ENCODE measurements at regions not wholly inside any gene's neighbourhood (a gene's known extent, or its start where the extent isn't known, plus 50 kb on each side); places are given as distances from the start of the nearest gene placed in this dataset.

DNA sequence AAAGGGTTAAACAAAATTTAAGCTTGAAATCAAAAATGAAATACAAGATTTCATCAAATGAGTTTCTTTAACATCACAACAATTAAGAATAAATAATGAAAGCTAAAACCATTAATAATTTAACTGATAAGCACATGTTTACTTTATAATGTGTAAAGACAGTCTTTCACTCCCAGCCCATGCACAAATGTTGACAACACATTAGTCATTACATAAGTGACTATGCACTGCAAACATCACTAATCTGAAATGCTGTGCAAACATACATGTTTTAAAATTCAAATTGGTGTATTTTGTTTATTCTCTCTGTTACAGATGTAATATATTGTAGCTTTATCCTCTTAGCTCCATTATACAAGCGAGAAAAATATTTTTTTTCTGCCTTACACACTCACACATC, 220.6 kb upstream of the CPXCR1 start:
- H3K9me3 Mint-ChIP-seq = peaks cover 0 to 5% of the 10 kb centered on the region in 2 donors
- no peak for ATAC-seq (replicated peaks in 1 of 2)

GRCh38 chrX:88558421-88558820, 188.6 kb upstream of the CPXCR1 start:
- Mint-ChIP-seq H3K4me3 (no peak overlapping the region), H3K9me3 (no peaks in the 10 kb centered on the region), H3K27ac (no peak overlapping the region), H3K36me3 (ENCODE audit: insufficient read depth in 2 of 2) (no peaks in the 10 kb centered on the region), H3K27me3 (ENCODE audit: low read depth) (no peaks in the 10 kb centered on the region), H3K4me1 (ENCODE audit: low read depth) (no peaks in the 10 kb centered on the region)
- ATAC-seq (replicated peaks in 1 of 2) (no peak), DNase-seq (no peak)

More for the DNA sequence above, 220.6 kb upstream of the CPXCR1 start:
- Mint-ChIP-seq H3K4me1 (ENCODE audit: low read depth) (no peaks in the 10 kb centered on the region), H3K4me3 (no peak overlapping the region), H3K27me3 (ENCODE audit: low read depth) (no peaks in the 10 kb centered on the region), H3K27ac (no peak overlapping the region), H3K36me3 (ENCODE audit: insufficient read depth in 2 of 2) (no peaks in the 10 kb centered on the region)
- no peak for DNase-seq

DNA sequence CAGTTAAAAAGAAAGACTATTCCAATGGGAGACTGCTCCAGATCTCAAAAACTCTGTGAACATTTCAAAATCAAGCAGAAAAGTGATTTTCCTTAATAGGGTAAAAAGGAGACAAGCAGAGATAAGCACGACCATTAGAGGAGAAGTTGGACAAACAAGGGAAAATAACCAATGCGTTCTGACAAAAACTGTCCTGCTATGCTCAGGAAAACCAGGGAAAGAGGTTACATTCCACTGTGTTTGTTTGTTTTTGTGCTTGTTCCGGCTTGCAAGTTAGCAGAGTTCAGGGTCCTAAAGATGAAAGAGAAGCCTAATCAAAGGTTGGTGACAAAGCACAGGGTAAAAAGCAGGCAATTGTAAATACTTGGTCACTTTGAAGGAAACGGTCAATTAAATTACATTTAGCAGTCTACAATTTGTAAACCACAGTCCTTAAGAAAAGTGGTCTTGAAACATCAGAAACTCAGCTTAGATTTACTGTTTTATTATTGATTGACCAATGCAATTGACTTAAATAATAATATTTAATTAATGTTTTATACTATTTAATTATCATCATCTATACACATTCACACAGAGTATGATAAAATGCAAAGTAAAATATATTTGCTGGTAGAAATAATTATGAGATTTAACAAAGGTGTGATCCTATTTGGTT, 186.2 kb upstream of the CPXCR1 start:
- H3K4me1 Mint-ChIP-seq (ENCODE audit: low read depth) = no peaks in the 10 kb centered on the region
- no peak overlapping the region for H3K27ac Mint-ChIP-seq
- peaks cover 0 to 2% of the 10 kb centered on the region in 2 donors for H3K9me3 Mint-ChIP-seq
- H3K27me3 Mint-ChIP-seq (ENCODE audit: low read depth) = no peaks in the 10 kb centered on the region
- DNase-seq = no peak
- H3K4me3 Mint-ChIP-seq = no peak overlapping the region
- no peak for ATAC-seq (replicated peaks in 1 of 2)
- H3K36me3 Mint-ChIP-seq (ENCODE audit: insufficient read depth in 2 of 2) = no peaks in the 10 kb centered on the region

GRCh38 chrX:88584283-88584682, 162.7 kb upstream of the CPXCR1 start:
- H3K36me3 Mint-ChIP-seq (ENCODE audit: insufficient read depth in 2 of 2) = peaks cover 0 to 4% of the 10 kb centered on the region in 2 donors
- no peak overlapping the region for H3K4me3 Mint-ChIP-seq
- ATAC-seq (replicated peaks in 1 of 2) (no peak), DNase-seq (no peak)
- H3K27ac Mint-ChIP-seq = no peak overlapping the region
- H3K4me1 Mint-ChIP-seq (ENCODE audit: low read depth) = no peaks in the 10 kb centered on the region
- peaks cover 3 to 13% of the 10 kb centered on the region in 2 donors for H3K9me3 Mint-ChIP-seq
- H3K27me3 Mint-ChIP-seq (ENCODE audit: low read depth) = no peaks in the 10 kb centered on the region

DNA sequence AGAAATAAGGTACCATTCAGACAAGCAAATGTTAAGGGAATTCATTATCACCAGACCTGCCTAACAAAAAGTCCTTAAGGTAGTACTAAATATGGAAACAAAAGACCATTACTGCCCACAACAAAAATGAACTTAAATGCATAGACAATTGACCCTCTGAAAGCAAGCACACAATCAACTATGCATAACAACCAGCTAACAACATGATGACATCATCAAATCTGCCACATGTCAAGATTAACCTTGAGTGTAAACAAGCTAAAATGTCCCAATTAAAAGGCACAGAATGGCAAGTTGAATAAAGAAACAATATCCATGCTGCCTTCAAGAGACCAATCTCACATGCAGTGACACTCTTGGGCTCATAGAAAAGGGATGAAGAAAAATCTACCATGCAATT, 160.7 kb upstream of the CPXCR1 start:
- no peak overlapping the region for H3K4me3 Mint-ChIP-seq
- peaks cover 3 to 9% of the 10 kb centered on the region in 2 donors for H3K9me3 Mint-ChIP-seq
- no peaks in the 10 kb centered on the region for H3K4me1 Mint-ChIP-seq (ENCODE audit: low read depth)
- no peak overlapping the region for H3K27ac Mint-ChIP-seq
- ATAC-seq (replicated peaks in 1 of 2) = no peak
- H3K27me3 Mint-ChIP-seq (ENCODE audit: low read depth) = no peaks in the 10 kb centered on the region
- peaks cover 0 to 4% of the 10 kb centered on the region in 2 donors for H3K36me3 Mint-ChIP-seq (ENCODE audit: insufficient read depth in 2 of 2)
- no peak for DNase-seq

DNA sequence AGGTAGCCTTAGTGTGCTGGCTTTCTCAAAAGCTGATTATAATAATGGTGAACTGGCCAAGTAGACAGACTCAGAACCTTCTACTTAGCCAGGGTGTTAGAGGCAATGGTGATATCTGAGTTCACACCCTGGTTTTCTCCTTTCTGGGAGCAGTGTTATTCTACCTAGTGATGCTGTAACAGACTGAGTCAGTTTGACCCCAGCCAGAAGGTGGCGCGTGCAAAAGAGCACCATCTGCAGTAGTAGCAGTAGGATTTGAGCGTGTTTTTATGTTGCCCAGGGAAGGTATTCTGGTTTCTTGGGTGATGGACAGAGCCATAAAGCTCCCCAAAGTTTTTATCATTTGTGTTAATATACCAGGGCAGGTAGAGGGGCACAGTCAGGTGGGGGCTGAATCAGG, 143.8 kb upstream of the CPXCR1 start:
- DNase-seq (no peak), ATAC-seq (replicated peaks in 1 of 2) (no peak)
- Mint-ChIP-seq H3K9me3 (peaks cover 1 to 6% of the 10 kb centered on the region in 2 donors), H3K27me3 (ENCODE audit: low read depth) (peaks cover 20% of the 10 kb centered on the region), H3K4me1 (ENCODE audit: low read depth) (no peaks in the 10 kb centered on the region), H3K36me3 (ENCODE audit: insufficient read depth in 2 of 2) (no peaks in the 10 kb centered on the region), H3K27ac (no peak overlapping the region), H3K4me3 (no peak overlapping the region)

GRCh38 chrX:88604433-88605221, 142.4 kb upstream of the CPXCR1 start:
- ATAC-seq (replicated peaks in 1 of 2) = no peak
- peaks cover 1 to 4% of the 10 kb centered on the region in 2 donors for H3K9me3 Mint-ChIP-seq
- no peak overlapping the region for H3K4me3 Mint-ChIP-seq
- no peak for DNase-seq
- H3K27me3 Mint-ChIP-seq (ENCODE audit: low read depth) = peaks cover 20% of the 10 kb centered on the region
- no peak overlapping the region for H3K27ac Mint-ChIP-seq
- H3K36me3 Mint-ChIP-seq (ENCODE audit: insufficient read depth in 2 of 2) = no peaks in the 10 kb centered on the region
- no peaks in the 10 kb centered on the region for H3K4me1 Mint-ChIP-seq (ENCODE audit: low read depth)

GRCh38 chrX:88605222-88605583, 141.8 kb upstream of the CPXCR1 start:
- Mint-ChIP-seq H3K27ac (no peak overlapping the region), H3K27me3 (ENCODE audit: low read depth) (peaks cover 20% of the 10 kb centered on the region), H3K36me3 (ENCODE audit: insufficient read depth in 2 of 2) (no peaks in the 10 kb centered on the region), H3K4me1 (ENCODE audit: low read depth) (no peaks in the 10 kb centered on the region), H3K9me3 (peaks cover 0 to 1% of the 10 kb centered on the region in 2 donors), H3K4me3 (no peak overlapping the region)
- DNase-seq = no peak
- no peak for ATAC-seq (replicated peaks in 1 of 2)

- Mint-ChIP-seq H3K27me3 (ENCODE audit: low read depth) (no peaks in the 10 kb centered on the region), H3K4me1 (ENCODE audit: low read depth) (no peaks in the 10 kb centered on the region), H3K9me3 (no peaks in the 10 kb centered on the region), H3K36me3 (ENCODE audit: insufficient read depth in 2 of 2) (no peaks in the 10 kb centered on the region), H3K27ac (no peak overlapping the region), H3K4me3 (no peak overlapping the region)
- DNase-seq = no peak
- ATAC-seq (replicated peaks in 1 of 2) = no peak
These were observed 134.1 kb upstream of the CPXCR1 start for GRCh38 chrX:88612870-88613329.

GRCh38 chrX:88613338-88613737, 133.7 kb upstream of the CPXCR1 start:
- DNase-seq = no peak
- no peak overlapping the region for H3K4me3 Mint-ChIP-seq
- ATAC-seq (replicated peaks in 1 of 2) = no peak
- H3K36me3 Mint-ChIP-seq (ENCODE audit: insufficient read depth in 2 of 2) = no peaks in the 10 kb centered on the region
- H3K27ac Mint-ChIP-seq = peak overlapping the region; percentile 24
- no peaks in the 10 kb centered on the region for H3K27me3 Mint-ChIP-seq (ENCODE audit: low read depth)
- no peaks in the 10 kb centered on the region for H3K9me3 Mint-ChIP-seq
- H3K4me1 Mint-ChIP-seq (ENCODE audit: low read depth) = no peaks in the 10 kb centered on the region

- DNase-seq (no peak), ATAC-seq (replicated peaks in 1 of 2) (no peak)
- H3K9me3 Mint-ChIP-seq = peaks cover 4 to 6% of the 10 kb centered on the region in 2 donors
- H3K4me3 Mint-ChIP-seq = no peak overlapping the region
- H3K27me3 Mint-ChIP-seq (ENCODE audit: low read depth) = no peaks in the 10 kb centered on the region
- peaks cover 0 to 2% of the 10 kb centered on the region in 2 donors for H3K36me3 Mint-ChIP-seq (ENCODE audit: insufficient read depth in 2 of 2)
- H3K27ac Mint-ChIP-seq = no peak overlapping the region
- H3K4me1 Mint-ChIP-seq (ENCODE audit: low read depth) = no peaks in the 10 kb centered on the region
These were observed 125.7 kb upstream of the CPXCR1 start for GRCh38 chrX:88621278-88621677.

DNA sequence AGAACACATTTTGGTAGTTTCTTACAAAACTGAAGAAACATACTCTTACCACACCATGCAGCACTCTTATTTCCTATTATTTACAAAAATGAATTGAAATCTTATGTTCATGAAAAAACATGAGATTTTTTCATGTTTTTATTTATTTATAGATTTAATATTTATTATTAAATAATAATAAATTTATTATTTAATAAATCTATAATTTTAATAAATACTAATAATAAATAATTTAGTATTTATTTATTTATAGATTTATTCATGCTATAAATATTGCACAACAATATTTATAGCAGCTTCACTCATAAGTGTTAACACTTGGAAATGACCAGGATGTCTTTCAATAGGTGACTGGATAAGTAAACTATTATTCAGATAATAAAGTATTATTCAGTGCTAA, 91.6 kb upstream of the CPXCR1 start:
- ATAC-seq (replicated peaks in 1 of 2) = no peak
- H3K27ac Mint-ChIP-seq = no peak overlapping the region

DNA sequence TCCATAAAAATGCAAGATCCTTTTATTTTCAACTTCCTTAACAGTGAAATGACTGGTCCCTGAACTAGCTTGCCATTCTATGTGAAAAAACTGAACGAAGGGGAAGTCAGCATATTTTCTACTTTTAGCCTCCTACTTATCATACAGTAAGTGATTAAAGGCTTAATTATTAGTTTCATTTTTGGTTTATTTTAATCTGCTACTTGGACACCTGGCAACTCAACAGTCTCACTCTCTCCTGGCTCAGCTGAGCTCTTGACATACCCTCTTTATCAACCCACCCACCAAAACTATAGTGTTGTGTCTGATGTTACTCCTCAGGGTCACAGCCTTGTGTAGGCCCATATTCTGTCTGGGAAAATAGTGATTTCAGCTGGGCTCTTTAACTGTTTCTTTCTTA, 86.2 kb upstream of the CPXCR1 start:
- DNase-seq (no peak), ATAC-seq (replicated peaks in 1 of 2) (no peak)
- Mint-ChIP-seq H3K9me3 (peaks cover 4 to 6% of the 10 kb centered on the region in 2 donors), H3K36me3 (ENCODE audit: insufficient read depth in 2 of 2) (no peaks in the 10 kb centered on the region), H3K27me3 (ENCODE audit: low read depth) (no peaks in the 10 kb centered on the region), H3K4me1 (ENCODE audit: low read depth) (no peaks in the 10 kb centered on the region), H3K4me3 (no peak overlapping the region), H3K27ac (no peak overlapping the region)

More for the DNA sequence above, 91.6 kb upstream of the CPXCR1 start:
- no peaks in the 10 kb centered on the region for H3K36me3 Mint-ChIP-seq (ENCODE audit: insufficient read depth in 2 of 2)
- H3K4me3 Mint-ChIP-seq = no peak overlapping the region
- no peaks in the 10 kb centered on the region for H3K4me1 Mint-ChIP-seq (ENCODE audit: low read depth)
- H3K27me3 Mint-ChIP-seq (ENCODE audit: low read depth) = no peaks in the 10 kb centered on the region
- H3K9me3 Mint-ChIP-seq = peaks cover 2 to 4% of the 10 kb centered on the region in 2 donors
- DNase-seq = no peak

Data from activated T-cell treated with anti-CD3 and anti-CD28 coated beads, Interleukin-2, amount 50 U/mL, for 72 hours (primary cell).